Mucosa of rectum (tissue), 2 donors: ENCODE measurements at regions not wholly inside any gene's neighbourhood (a gene's known extent, or its start where the extent isn't known, plus 50 kb on each side); places are given as distances from the start of the nearest gene placed in this dataset.
"Not testable (repeated sequence)": the region's sequence is repeated elsewhere in the genome, so short reads cannot be mapped to it uniquely, and the experiment has no call there.

Experiments
- H3K27ac ChIP-seq, 2 donors: one replicate each; pipeline ENCODE4 v1.7.0; 2013; ENCODE audit warnings: inconsistent platforms in 2 of 2, low read depth in 2 of 2, low read length in 2 of 2
- H3K27me3 ChIP-seq, 2 donors: one replicate each; pipeline ENCODE4 v1.7.0; 2013; ENCODE audit warnings: low read length in 2 of 2; ENCODE audit not compliant: control insufficient read depth in 2 of 2, insufficient read depth in 2 of 2
- H3K36me3 ChIP-seq, 2 donors: one replicate each; pipeline ENCODE4 v1.7.0; 2013; ENCODE audit warnings: low read length in 2 of 2; ENCODE audit not compliant: control insufficient read depth in 2 of 2, insufficient read depth in 2 of 2
- H3K4me1 ChIP-seq, 2 donors: one replicate each; pipeline ENCODE4 v1.7.0; 2013; ENCODE audit warnings: low read length in 2 of 2, mild to moderate bottlenecking in 1 of 2; ENCODE audit not compliant: control insufficient read depth in 2 of 2, insufficient read depth in 2 of 2
- H3K4me3 ChIP-seq, 2 donors: one replicate each; pipeline ENCODE4 v1.7.0; 2013; ENCODE audit warnings: low read length in 2 of 2
- H3K9ac ChIP-seq, 2 donors: one replicate each; pipeline ENCODE4 v1.7.0; 2013; ENCODE audit warnings: low read length in 2 of 2, low read depth in 1 of 2, mild to moderate bottlenecking in 1 of 2
- H3K9me3 ChIP-seq, 2 donors: one replicate each; pipeline ENCODE4 v1.7.0; 2013; ENCODE audit warnings: low read length in 2 of 2; ENCODE audit not compliant: control insufficient read depth in 2 of 2
- donor health status: healthy.
- donor health status: Normal muscosa, but diverticular disease.

GRCh38 chr4:17436047-17436749, 75.7 kb downstream of the QDPR start:
- H3K9ac ChIP-seq, H3K36me3 ChIP-seq, H3K27ac ChIP-seq, H3K4me1 ChIP-seq, H3K9me3 ChIP-seq, H3K27me3 ChIP-seq, H3K4me3 ChIP-seq: not testable (repeated sequence)

DNA sequence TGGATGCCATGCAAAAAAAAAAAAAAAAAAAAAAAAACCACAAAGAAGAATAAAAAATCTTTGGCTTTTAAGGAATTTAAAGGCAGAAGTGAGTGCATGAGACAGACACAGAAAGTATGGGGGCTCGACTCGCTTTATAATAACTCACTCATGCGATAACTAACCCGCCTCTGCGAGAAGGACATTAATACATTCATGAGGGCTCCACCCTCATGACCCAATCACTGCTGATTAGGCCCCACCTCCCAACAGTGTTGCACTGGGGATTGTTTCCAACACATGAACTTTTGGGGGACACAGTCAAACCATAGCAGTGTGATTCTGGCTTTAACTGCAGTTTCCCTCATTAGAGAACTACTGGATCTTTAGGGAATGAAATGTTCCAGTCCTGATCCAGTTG, 78.1 kb downstream of the QDPR start:
- Histone ChIP-seq H3K36me3 (no peaks in the 10 kb centered on the region), H3K9me3 (no peaks in the 10 kb centered on the region), H3K27ac (no peak overlapping the region), H3K9ac (no peak overlapping the region), H3K4me1 (no peaks in the 10 kb centered on the region), H3K4me3 (no peak overlapping the region), H3K27me3 (no peaks in the 10 kb centered on the region)

- Histone ChIP-seq H3K9ac (no peak overlapping the region), H3K27ac (no peak overlapping the region), H3K4me1 (no peaks in the 10 kb centered on the region), H3K9me3 (no peaks in the 10 kb centered on the region), H3K36me3 (no peaks in the 10 kb centered on the region), H3K27me3 (no peaks in the 10 kb centered on the region), H3K4me3 (no peak overlapping the region)
Measured at GRCh38 chr4:17427991-17428390, 83.9 kb downstream of the QDPR start.

DNA sequence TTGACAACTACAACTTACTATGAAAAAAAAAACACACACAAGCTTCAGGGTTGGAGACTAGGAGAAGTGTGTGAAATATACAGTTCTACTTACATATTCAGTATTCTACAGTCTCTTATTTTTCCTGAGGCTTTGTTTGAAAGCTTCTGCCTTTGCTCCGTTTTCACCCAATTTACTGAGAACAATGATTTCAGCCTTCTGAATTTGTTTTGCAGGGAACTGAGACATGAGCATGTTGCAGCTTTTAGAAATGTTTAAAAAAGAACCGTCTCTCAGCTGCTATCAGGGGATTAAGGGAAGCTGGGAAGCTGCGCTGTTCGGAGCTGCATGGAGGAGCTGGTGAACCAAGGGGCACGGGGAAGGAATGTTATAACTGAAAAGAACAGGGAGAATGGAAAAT, 85.7 kb downstream of the QDPR start:
- Histone ChIP-seq H3K9me3 (no peaks in the 10 kb centered on the region), H3K27ac (no peak overlapping the region), H3K27me3 (no peaks in the 10 kb centered on the region), H3K36me3 (no peaks in the 10 kb centered on the region), H3K9ac (no peak overlapping the region), H3K4me1 (no peaks in the 10 kb centered on the region), H3K4me3 (no peak overlapping the region)

DNA sequence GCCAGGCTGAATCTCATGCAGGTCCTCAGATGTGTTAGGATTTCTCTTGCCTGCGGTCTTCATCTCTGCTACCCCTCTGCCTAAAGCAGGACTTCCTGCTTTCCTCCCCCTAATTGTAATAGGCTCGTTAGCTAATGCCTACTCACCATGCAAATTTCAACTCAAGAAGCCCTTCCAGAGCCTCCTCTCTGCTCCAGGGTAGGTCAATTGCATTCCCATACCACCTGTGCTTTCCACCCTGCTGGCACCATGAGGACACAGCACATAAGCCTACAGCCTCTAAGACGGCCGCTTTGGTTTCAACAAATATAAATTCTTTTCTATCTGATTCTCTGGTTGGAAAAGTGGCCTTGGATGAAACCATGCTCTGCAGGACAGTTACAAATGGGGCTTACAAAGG, 93.9 kb downstream of the QDPR start:
- Histone ChIP-seq H3K36me3 (no peaks in the 10 kb centered on the region), H3K9me3 (no peaks in the 10 kb centered on the region), H3K27me3 (no peaks in the 10 kb centered on the region), H3K9ac (no peak overlapping the region), H3K4me3 (no peak overlapping the region), H3K27ac (no peak overlapping the region), H3K4me1 (no peaks in the 10 kb centered on the region)

DNA sequence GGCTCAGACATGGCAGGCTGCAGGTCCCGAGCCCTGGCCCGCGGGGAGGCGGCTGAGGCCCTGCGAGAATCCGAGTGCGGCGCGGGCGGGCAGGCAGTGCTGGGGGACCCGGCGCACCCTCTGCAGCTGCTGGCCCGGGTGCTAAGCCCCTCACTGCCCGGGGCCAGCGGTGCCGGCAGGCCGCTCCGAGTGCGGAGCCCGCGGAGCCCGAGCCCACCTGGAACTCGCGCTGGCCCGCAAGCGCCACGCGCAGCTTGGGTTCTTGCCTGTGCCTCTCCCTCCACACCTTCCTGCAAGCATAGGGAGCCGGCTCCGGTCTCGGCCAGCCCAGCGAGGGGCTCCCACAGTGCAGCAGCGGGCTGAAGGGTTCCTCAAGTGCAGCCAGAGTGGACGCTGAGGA, 97.5 kb downstream of the QDPR start:
- no peak overlapping the region for H3K9ac ChIP-seq

DNA sequence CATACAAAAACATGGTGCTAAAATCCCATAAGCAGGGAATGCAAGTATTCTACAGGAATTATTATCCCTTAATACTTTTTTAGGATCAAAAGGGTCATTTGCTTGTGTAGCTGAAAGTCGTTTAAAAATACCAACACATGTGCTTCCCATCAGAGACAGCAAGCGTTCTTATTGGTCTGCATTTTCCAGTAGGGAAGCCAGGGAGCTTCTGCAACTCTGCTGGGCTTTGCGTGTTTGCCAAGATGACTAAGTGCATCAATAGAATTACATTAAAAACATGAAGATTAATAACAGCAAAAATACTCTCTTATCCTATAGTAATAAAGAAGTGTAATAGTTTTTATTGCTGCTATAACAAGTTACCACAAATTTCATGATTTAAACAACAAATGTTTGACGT, 111.2 kb downstream of the QDPR start:
- H3K9me3 ChIP-seq: no peaks in the 10 kb centered on the region
- no peak overlapping the region for H3K27ac ChIP-seq
- H3K4me1 ChIP-seq: no peaks in the 10 kb centered on the region
- no peak overlapping the region for H3K4me3 ChIP-seq
- no peak overlapping the region for H3K9ac ChIP-seq
- no peaks in the 10 kb centered on the region for H3K36me3 ChIP-seq
- H3K27me3 ChIP-seq: no peaks in the 10 kb centered on the region

More for the DNA sequence above, 97.5 kb downstream of the QDPR start:
- no peaks in the 10 kb centered on the region for H3K4me1 ChIP-seq
- H3K27me3 ChIP-seq: no peaks in the 10 kb centered on the region
- H3K36me3 ChIP-seq: no peaks in the 10 kb centered on the region
- no peaks in the 10 kb centered on the region for H3K9me3 ChIP-seq
- no peak overlapping the region for H3K4me3 ChIP-seq
- no peak overlapping the region for H3K27ac ChIP-seq

DNA sequence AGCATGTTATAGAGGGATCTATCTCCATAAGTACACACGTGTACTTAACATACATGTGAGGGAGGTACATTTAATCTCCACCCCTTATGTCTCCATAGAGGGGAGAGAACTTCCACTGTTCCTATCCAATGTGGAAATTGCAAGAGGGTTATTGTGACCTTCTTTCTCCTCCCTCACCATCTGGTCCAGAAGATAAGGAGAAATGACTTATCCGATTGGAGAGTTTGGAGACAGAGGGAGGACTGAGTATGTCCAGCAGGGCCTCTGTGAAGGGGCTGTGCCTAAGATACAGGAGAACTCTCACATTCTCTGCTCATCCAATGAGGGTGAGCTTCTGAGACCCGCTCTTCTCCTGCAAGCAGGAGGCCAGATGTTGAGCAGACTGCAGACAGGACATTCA, 113.1 kb downstream of the QDPR start:
- Histone ChIP-seq H3K36me3 (no peaks in the 10 kb centered on the region), H3K9me3 (no peaks in the 10 kb centered on the region), H3K27ac (no peak overlapping the region), H3K9ac (no peak overlapping the region), H3K27me3 (no peaks in the 10 kb centered on the region), H3K4me1 (no peaks in the 10 kb centered on the region), H3K4me3 (no peak overlapping the region)

- H3K9ac ChIP-seq: no peak overlapping the region
- no peaks in the 10 kb centered on the region for H3K27me3 ChIP-seq
- no peak overlapping the region for H3K27ac ChIP-seq
- no peaks in the 10 kb centered on the region for H3K9me3 ChIP-seq
- no peak overlapping the region for H3K4me3 ChIP-seq
- no peaks in the 10 kb centered on the region for H3K4me1 ChIP-seq
- H3K36me3 ChIP-seq: no peaks in the 10 kb centered on the region
Measured at GRCh38 chr4:17398035-17398434, 113.9 kb downstream of the QDPR start.

DNA sequence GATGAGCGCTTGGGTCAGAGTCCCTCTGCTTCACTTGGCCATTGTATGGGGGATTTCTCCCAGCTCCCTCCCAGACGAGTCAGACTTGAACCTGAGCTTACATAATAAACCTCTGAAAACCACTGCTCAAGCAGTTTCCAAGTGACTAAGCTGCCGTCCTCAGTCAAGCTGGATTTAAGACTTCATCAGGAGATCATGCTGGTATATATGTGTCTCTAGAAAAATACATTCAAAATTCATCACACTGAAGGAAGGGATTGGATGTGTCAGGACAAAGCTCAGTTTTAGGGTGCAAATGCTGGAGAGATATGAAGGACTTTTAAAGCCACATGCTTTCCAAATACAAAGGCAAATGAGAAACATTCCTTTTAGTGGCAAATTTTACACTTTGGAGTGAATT, 114.3 kb downstream of the QDPR start:
- Histone ChIP-seq H3K27ac (no peak overlapping the region), H3K9me3 (no peaks in the 10 kb centered on the region), H3K4me3 (no peak overlapping the region), H3K9ac (no peak overlapping the region), H3K27me3 (no peaks in the 10 kb centered on the region), H3K4me1 (no peaks in the 10 kb centered on the region), H3K36me3 (no peaks in the 10 kb centered on the region)

- Histone ChIP-seq H3K27ac (no peak overlapping the region), H3K27me3 (no peaks in the 10 kb centered on the region), H3K36me3 (no peaks in the 10 kb centered on the region), H3K9ac (no peak overlapping the region), H3K9me3 (no peaks in the 10 kb centered on the region), H3K4me1 (no peaks in the 10 kb centered on the region), H3K4me3 (no peak overlapping the region)
Measured at GRCh38 chr4:17385403-17385802, 126.5 kb downstream of the QDPR start.
